Ecto neural progenitor cell (in vitro differentiated cells): ENCODE measurements at regions not wholly inside any gene's neighbourhood (a gene's known extent, or its start where the extent isn't known, plus 50 kb on each side); places are given as distances from the start of the nearest gene placed in this dataset.
"Not testable (repeated sequence)": the region's sequence is repeated elsewhere in the genome, so short reads cannot be mapped to it uniquely, and the experiment has no call there.

Experiments
- DNase-seq: peaks from one replicate; pipeline ENCODE4 v3.0.0-alpha.2; 2018; ENCODE audit warnings: low spot score

- DNase-seq, result no peak
Measured at GRCh38 chr2:3115301-3116042, 262.1 kb downstream of the EIPR1 start.

GRCh38 chr2:3114406-3115185 lies 263.0 kb downstream of the EIPR1 start:
- DNase-seq, result no peak

GRCh38 chr2:3113769-3114168 lies 263.8 kb downstream of the EIPR1 start:
- DNase-seq, result no peak

GRCh38 chr2:3113122-3113521 lies 264.5 kb downstream of the EIPR1 start:
- no peak for DNase-seq

GRCh38 chr2:3112553-3112952 lies 265.1 kb downstream of the EIPR1 start:
- DNase-seq, result no peak

GRCh38 chr2:3112131-3112530 lies 265.5 kb downstream of the EIPR1 start:
- DNase-seq, result no peak

- DNase-seq, result no peak
Measured at GRCh38 chr2:3110994-3111666, 266.5 kb downstream of the EIPR1 start.

GRCh38 chr2:3110555-3110954 lies 267.1 kb downstream of the EIPR1 start:
- DNase-seq, result no peak

GRCh38 chr2:3108710-3109702 lies 268.6 kb downstream of the EIPR1 start:
- DNase-seq, result no peak

- DNase-seq, result no peak
Measured at GRCh38 chr2:3108105-3108504, 269.5 kb downstream of the EIPR1 start.

- peak; percentile 45 for DNase-seq
Measured at GRCh38 chr2:3107567-3107966, 270.1 kb downstream of the EIPR1 start.

GRCh38 chr2:3105814-3106569 lies 271.6 kb downstream of the EIPR1 start:
- DNase-seq, result peak; percentile 47

GRCh38 chr2:3104958-3105813 lies 272.4 kb downstream of the EIPR1 start:
- not testable (repeated sequence) for DNase-seq

- no peak for DNase-seq
Measured at GRCh38 chr2:3104261-3104660, 273.4 kb downstream of the EIPR1 start.

- peak; percentile 39 for DNase-seq
Measured at GRCh38 chr2:3102922-3103569, 274.6 kb downstream of the EIPR1 start.

GRCh38 chr2:3102081-3102921 lies 275.3 kb downstream of the EIPR1 start:
- peak; percentile 41 for DNase-seq

- no peak for DNase-seq
Measured at GRCh38 chr2:3101016-3101942, 276.3 kb downstream of the EIPR1 start.
